H1 (cell line): ENCODE measurements at regions not wholly inside any gene's neighbourhood (a gene's known extent, or its start where the extent isn't known, plus 50 kb on each side); places are given as distances from the start of the nearest gene placed in this dataset.

Experiments used
- CTCF ChIA-PET: fragments of 300-600 bp; sonication (Branson Sonifier 250); formaldehyde crosslinking; loops from one replicate; lab custom pipeline; 2021; ENCODE audit not compliant: partially characterized antibody; lab: Charles Lee
- POLR2A ChIA-PET: fragments of 300-600 bp; sonication (Branson Sonifier 250); formaldehyde crosslinking; loops from one replicate; lab custom pipeline; 2021; ENCODE audit warnings: inconsistent platforms; ENCODE audit not compliant: partially characterized antibody; lab: Charles Lee
- DNase-seq, 2 experiments: peaks; one replicate each; pipeline versions ENCODE4 v3.0.0 to v3.0.0-alpha.2; 2010 to 2022; ENCODE audit warnings: low spot score in 2 of 2, low read depth in 1 of 2, mixed read lengths in 1 of 2
- FAIRE-seq: peaks from 2 replicates; lab custom pipeline; 2011; peaks lifted over from hg19 to GRCh38; lab: Jason Lieb, UNC
- H2AFZ ChIP-seq: 2 replicates; pipeline ENCODE4 v1.8.1; 2012; ENCODE audit warnings: low read length, inconsistent platforms
- H2AK5ac ChIP-seq: 2 replicates; pipeline ENCODE4 v1.6.1; 2013; ENCODE audit warnings: low read depth, low read length
- H2BK120ac ChIP-seq: replicated peaks from 2 replicates; pipeline ENCODE3; 2013; ENCODE audit warnings: low read depth, low read length, inconsistent platforms
- H2BK12ac ChIP-seq: 2 replicates; pipeline ENCODE4 v1.6.1; 2013; ENCODE audit warnings: low read depth, low read length
- H2BK15ac ChIP-seq: 2 replicates; pipeline ENCODE4 v1.6.1; 2013; ENCODE audit warnings: low read length
- H2BK20ac ChIP-seq: 2 replicates; pipeline ENCODE4 v1.6.1; 2013; ENCODE audit warnings: low read length
- H2BK5ac ChIP-seq: 2 replicates; pipeline ENCODE4 v1.6.1; 2013; ENCODE audit warnings: low read depth, low read length
- H3K14ac ChIP-seq: 2 replicates; pipeline ENCODE4 v1.6.1; 2013; ENCODE audit warnings: inconsistent platforms; ENCODE audit not compliant: insufficient read length
- H3K18ac ChIP-seq: 2 replicates; pipeline ENCODE4 v1.6.1; 2013; ENCODE audit warnings: low read length; ENCODE audit errors: extremely low read depth
- H3K23ac ChIP-seq: 2 replicates; pipeline ENCODE4 v1.6.1; 2013; ENCODE audit warnings: inconsistent platforms; ENCODE audit not compliant: insufficient read length
- H3K23me2 ChIP-seq: 2 replicates; pipeline ENCODE4 v1.6.1; 2013; ENCODE audit warnings: low read depth, low read length
- H3K27ac ChIP-seq: 2 replicates; pipeline ENCODE4 v1.6.1; 2011; ENCODE audit warnings: low read depth, low read length, inconsistent platforms
- H3K27me3 ChIP-seq, 4 experiments: replicated peaks in 1 of 4; 1 replicate in 1 of 4; 2 replicates in 3 of 4; pipeline versions ENCODE4 v1.6.1 to v1.8.1; 2011 to 2013; ENCODE audit warnings: low read length in 3 of 4, mild to moderate bottlenecking in 3 of 4, inconsistent platforms in 2 of 4, mixed read lengths in 2 of 4, moderate library complexity in 1 of 4; ENCODE audit not compliant: control insufficient read depth in 3 of 4, insufficient read depth in 3 of 4; ENCODE audit errors: extremely low read depth in 1 of 4
- H3K36me3 ChIP-seq, 4 experiments: 2 replicates each; pipeline versions ENCODE4 v1.6.1 to v1.8.1; 2011 to 2013; ENCODE audit warnings: mild to moderate bottlenecking in 4 of 4, low read length in 3 of 4, moderate library complexity in 2 of 4, control low read depth in 1 of 4, inconsistent platforms in 1 of 4; ENCODE audit not compliant: insufficient read depth in 4 of 4, control insufficient read depth in 2 of 4
- H3K4ac ChIP-seq: replicated peaks from 2 replicates; pipeline ENCODE3; 2013; ENCODE audit warnings: low read length, low read depth, mixed read lengths, inconsistent platforms; ENCODE audit not compliant: insufficient read length
- H3K4me1 ChIP-seq, 4 experiments: replicated peaks in 1 of 4; 1 replicate in 1 of 4; 2 replicates in 3 of 4; pipeline versions ENCODE4 v1.6.1 to v1.8.1; 2011 to 2013; ENCODE audit warnings: low read length in 3 of 4, inconsistent platforms in 2 of 4, mixed read lengths in 1 of 4; ENCODE audit not compliant: insufficient read depth in 4 of 4, control insufficient read depth in 3 of 4
- H3K4me2 ChIP-seq, 2 experiments: 2 replicates each; pipeline versions ENCODE4 v1.6.1 to v1.8.1; 2011 to 2013; ENCODE audit warnings: low read depth in 2 of 2, low read length in 2 of 2, control low read depth in 1 of 2, inconsistent platforms in 1 of 2, mild to moderate bottlenecking in 1 of 2; ENCODE audit not compliant: insufficient read depth in 1 of 2
- H3K4me3 ChIP-seq, 4 experiments: fragments of 200-600, 300-600 bp in 1 of 4; sonication (generic), shearing (Covaris generic), sonication (Bioruptor Twin) in 1 of 4; 2 replicates each; pipeline versions ENCODE4 v1.5.1 to v1.8.1; 2011 to 2016; ENCODE audit warnings: low read length in 4 of 4, low read depth in 3 of 4, control low read depth in 2 of 4, inconsistent platforms in 2 of 4, mild to moderate bottlenecking in 2 of 4, mixed read lengths in 1 of 4, moderate library complexity in 1 of 4; ENCODE audit not compliant: insufficient read depth in 2 of 4; ENCODE audit errors: extremely low read depth in 1 of 4
- H3K56ac ChIP-seq: replicated peaks from 2 replicates; pipeline ENCODE3; 2013; ENCODE audit warnings: low read depth, mild to moderate bottlenecking, mixed read lengths, low read length, inconsistent platforms; ENCODE audit not compliant: insufficient read length
- H3K79me1 ChIP-seq: 2 replicates; pipeline ENCODE4 v1.6.1; 2013; ENCODE audit warnings: low read depth, low read length, control low read depth
- H3K79me2 ChIP-seq, 2 experiments: 2 replicates each; pipeline versions ENCODE4 v1.6.1 to v1.8.1; 2012 to 2013; ENCODE audit warnings: low read length in 2 of 2, mild to moderate bottlenecking in 2 of 2, inconsistent platforms in 1 of 2; ENCODE audit not compliant: insufficient read depth in 2 of 2, control insufficient read depth in 1 of 2
- H3K9ac ChIP-seq, 4 experiments: replicated peaks in 1 of 4; 1 replicate in 1 of 4; 2 replicates in 3 of 4; pipeline versions ENCODE4 v1.6.1 to v1.8.1; 2011 to 2013; ENCODE audit warnings: low read depth in 3 of 4, low read length in 3 of 4, control low read depth in 2 of 4, mild to moderate bottlenecking in 2 of 4, moderate library complexity in 2 of 4, inconsistent platforms in 1 of 4; ENCODE audit errors: extremely low read depth in 1 of 4
- H3K9me3 ChIP-seq, 2 experiments: 2 replicates each; pipeline versions ENCODE4 v1.6.1 to v1.8.1; 2012 to 2013; ENCODE audit warnings: mild to moderate bottlenecking in 2 of 2, moderate library complexity in 2 of 2, control low read depth in 1 of 2, inconsistent platforms in 1 of 2, low read depth in 1 of 2, low read length in 1 of 2, mixed read lengths in 1 of 2; ENCODE audit not compliant: insufficient read depth in 2 of 2
- H4K20me1 ChIP-seq, 2 experiments: replicated peaks in 1 of 2; 2 replicates each; pipeline versions ENCODE3 to v1.8.1; 2011 to 2013; ENCODE audit warnings: inconsistent platforms in 2 of 2, low read length in 2 of 2, mild to moderate bottlenecking in 1 of 2; ENCODE audit not compliant: insufficient read depth in 2 of 2, control insufficient read depth in 1 of 2
- H4K5ac ChIP-seq: 2 replicates; pipeline ENCODE4 v1.6.1; 2013; ENCODE audit warnings: low read length, low read depth, mixed read lengths, inconsistent platforms; ENCODE audit not compliant: insufficient read length
- H4K8ac ChIP-seq: 2 replicates; pipeline ENCODE4 v1.8.0; 2013; ENCODE audit warnings: mild to moderate bottlenecking, moderate library complexity, low read length, inconsistent platforms; ENCODE audit not compliant: insufficient read depth; ENCODE audit errors: extremely low read depth
- H4K91ac ChIP-seq: replicated peaks from 2 replicates; pipeline ENCODE3; 2013; ENCODE audit warnings: low read length, mixed read lengths, inconsistent platforms; ENCODE audit not compliant: insufficient read length
- BCL11A ChIP-seq, 2 experiments: IDR thresholded peaks; one replicate each; pipeline ENCODE4 v1.6.1; 2011; ENCODE audit warnings: low read depth in 2 of 2, low read length in 2 of 2, mild to moderate bottlenecking in 2 of 2
- CHD2 ChIP-seq: IDR thresholded peaks from 2 replicates; pipeline ENCODE4 v1.6.1; 2012; ENCODE audit warnings: low read length, improper control_type of control experiment
- CTBP2 ChIP-seq: IDR thresholded peaks from 2 replicates; pipeline ENCODE4 v1.7.0; 2011; ENCODE audit warnings: borderline replicate concordance, mild to moderate bottlenecking, moderate library complexity, mixed read lengths, low read length; ENCODE audit not compliant: insufficient read depth, insufficient read length
- HDAC2 ChIP-seq, 2 experiments: fragments of 300-600 bp in 1 of 2; sonication (generic) in 1 of 2; IDR thresholded peaks; 2 replicates each; pipeline ENCODE4 v1.6.1; 2011 to 2012; ENCODE audit warnings: low read depth in 2 of 2, low read length in 2 of 2, mild to moderate bottlenecking in 2 of 2, moderate library complexity in 2 of 2, borderline replicate concordance in 1 of 2, inconsistent platforms in 1 of 2
- HDAC6 ChIP-seq: IDR thresholded peaks from one replicate; pipeline ENCODE4 v1.7.1; 2012; ENCODE audit warnings: low read depth, mild to moderate bottlenecking, inconsistent platforms, low read length, moderate library complexity
- KDM5A ChIP-seq: fragments of 200-600 bp; IDR thresholded peaks from 2 replicates; pipeline ENCODE4 v1.7.1; 2012; ENCODE audit warnings: mild to moderate bottlenecking, low read length, inconsistent platforms, mixed read lengths
- POU5F1 ChIP-seq: IDR thresholded peaks from 2 replicates; pipeline ENCODE4 v1.6.1; 2011; ENCODE audit warnings: low read depth, mild to moderate bottlenecking, low read length, moderate library complexity
- RAD21 ChIP-seq, 2 experiments: IDR thresholded peaks in 1 of 2; conservative IDR thresholded peaks in 1 of 2; 2 replicates each; pipeline ENCODE4 v1.6.1; 2011; ENCODE audit warnings: low read depth in 2 of 2, low read length in 2 of 2, improper control_type of control experiment in 1 of 2, inconsistent platforms in 1 of 2, mild to moderate bottlenecking in 1 of 2, moderate library complexity in 1 of 2
- RBBP5 ChIP-seq: IDR thresholded peaks from 2 replicates; pipeline ENCODE4 v1.7.1; 2012; ENCODE audit warnings: low read depth, mild to moderate bottlenecking, inconsistent platforms, low read length, moderate library complexity, borderline replicate concordance
- RXRA ChIP-seq: IDR thresholded peaks from 2 replicates; pipeline ENCODE4 v1.6.1; 2011; ENCODE audit warnings: low read depth, mild to moderate bottlenecking, low read length, moderate library complexity; ENCODE audit not compliant: insufficient read depth
- SIN3A ChIP-seq, 2 experiments: IDR thresholded peaks in 1 of 2; conservative IDR thresholded peaks in 1 of 2; 2 replicates each; pipeline ENCODE4 v1.6.1; 2011 to 2012; ENCODE audit warnings: low read length in 2 of 2, improper control_type of control experiment in 1 of 2, low read depth in 1 of 2, mild to moderate bottlenecking in 1 of 2
- SIRT6 ChIP-seq: IDR thresholded peaks from one replicate; pipeline ENCODE4 v1.7.1; 2012; ENCODE audit warnings: low read length, inconsistent platforms
- SRF ChIP-seq: IDR thresholded peaks from 2 replicates; pipeline ENCODE4 v1.6.1; 2011; ENCODE audit warnings: mild to moderate bottlenecking, low read depth, low read length, moderate library complexity
- TCF12 ChIP-seq: IDR thresholded peaks from 2 replicates; pipeline ENCODE4 v1.6.1; 2011; ENCODE audit warnings: low read depth, mild to moderate bottlenecking, low read length
- WGBS, 2 experiments: shearing (Covaris generic) in 1 of 2; methylation state at CpG; one replicate each; pipeline versions ENCODE4 v1.1.6 to v1.1.7; 2013 to 2015; ENCODE audit warnings: low lambda C conversion rate in 2 of 2, mixed read lengths in 2 of 2, inconsistent platforms in 1 of 2, low coverage in 1 of 2, missing lambda C conversion rate in 1 of 2; ENCODE audit not compliant: insufficient replicate concordance in 2 of 2, insufficient coverage in 1 of 2, insufficient read length in 1 of 2; ENCODE audit errors: extremely low coverage in 1 of 2, missing lambda C conversion rate in 1 of 2; 5-methylcytosine and 5-hydroxymethylcytosine counted together
- TF ChIP-seq, protein P1 (sequence below): IDR thresholded peaks from 2 replicates; pipeline ENCODE4 v1.6.1; 2012; ENCODE audit warnings: inconsistent platforms

GRCh38 chrY:12288919-12289318 lies 412.1 kb upstream of the USP9Y start:
- no peaks in the 10 kb centered on the region for H3K36me3 ChIP-seq
- H4K91ac ChIP-seq, result no peak overlapping the region
- H3K9ac ChIP-seq, result no peak overlapping the region
- no peaks in the 10 kb centered on the region for H3K23me2 ChIP-seq
- no peak overlapping the region for H2BK120ac ChIP-seq
- FAIRE-seq (no peak), DNase-seq (no peak)
- no peak overlapping the region for H3K18ac ChIP-seq
- H4K8ac ChIP-seq, result no peak overlapping the region
- H2BK20ac ChIP-seq, result no peak overlapping the region
- CTCF ChIA-PET, result no interaction called here
- H3K4ac ChIP-seq, result no peak overlapping the region
- H3K4me1 ChIP-seq, result no peaks in the 10 kb centered on the region
- H2AK5ac ChIP-seq, result no peak overlapping the region
- POLR2A ChIA-PET, result no interaction called here
- H3K27ac ChIP-seq, result no peak overlapping the region
- H3K9me3 ChIP-seq, result peaks cover 0 to 39% of the 10 kb centered on the region in 2 experiments; a peak in 2 of 4 replicates
- H2BK5ac ChIP-seq, result no peak overlapping the region
- no peak overlapping the region for H2BK12ac ChIP-seq
- no peak overlapping the region for H3K4me2 ChIP-seq
- no peak overlapping the region for H3K14ac ChIP-seq
- H2BK15ac ChIP-seq, result no peak overlapping the region
- H4K5ac ChIP-seq, result no peak overlapping the region
- H3K4me3 ChIP-seq, result no peak overlapping the region
- H3K79me1 ChIP-seq, result no peaks in the 10 kb centered on the region
- no peaks in the 10 kb centered on the region for H3K27me3 ChIP-seq
- no peaks in the 10 kb centered on the region for H4K20me1 ChIP-seq
- no peak overlapping the region for H3K56ac ChIP-seq
- H3K79me2 ChIP-seq, result no peaks in the 10 kb centered on the region
- no peak overlapping the region for H2AFZ ChIP-seq
- H3K23ac ChIP-seq, result no peak overlapping the region
- WGBS, 2 experiments, result no CpG with 5 or more reads among the region's 3 CpGs
- TF ChIP-seq POU5F1, result no peak
- TF ChIP-seq RXRA, result no peak
- no peak for TF ChIP-seq HDAC2 (IDR thresholded peaks at IDR 0.05; ENCODE audit: borderline replicate concordance in 1 of 2, low read depth in 2 of 2, low read length in 2 of 2)
- no peak for TF ChIP-seq RAD21 (IDR thresholded peaks at IDR 0.05 in 1 of 2, conservative IDR thresholded peaks at IDR 0.05 in 1 of 2; ENCODE audit: low read depth in 2 of 2, low read length in 2 of 2)
- TF ChIP-seq RBBP5, result no peak
- TF ChIP-seq HDAC6, result no peak
- no peak for TF ChIP-seq SIRT6
- no peak for TF ChIP-seq TCF12
- TF ChIP-seq, protein P1, sequence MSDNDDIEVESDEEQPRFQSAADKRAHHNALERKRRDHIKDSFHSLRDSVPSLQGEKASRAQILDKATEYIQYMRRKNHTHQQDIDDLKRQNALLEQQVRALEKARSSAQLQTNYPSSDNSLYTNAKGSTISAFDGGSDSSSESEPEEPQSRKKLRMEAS, result no peak
- no peak for TF ChIP-seq KDM5A
- TF ChIP-seq SIN3A (conservative IDR thresholded peaks at IDR 0.05 in 1 of 2, IDR thresholded peaks at IDR 0.05 in 1 of 2; ENCODE audit: low read depth in 1 of 2, low read length in 2 of 2), result no peak
- TF ChIP-seq CHD2, result no peak
- TF ChIP-seq CTBP2, result no peak
- TF ChIP-seq BCL11A (IDR thresholded peaks at IDR 0.05; ENCODE audit: low read depth in 2 of 2, low read length in 2 of 2), result no peak
- TF ChIP-seq SRF, result no peak
